ENCODE measurements at regions not wholly inside any gene's neighbourhood (a gene's known extent, or its start where the extent isn't known, plus 50 kb on each side); places are given as distances from the start of the nearest gene placed in this dataset.
"Not testable (repeated sequence)": the region's sequence is repeated elsewhere in the genome, so short reads cannot be mapped to it uniquely, and the experiment has no call there.

GRCh38 chr3:64783200-64783599 is 95.4 kb upstream of the ADAMTS9 start:
- peak overlapping the region in 1 of 2 donors; percentile 13 for H3K27ac ChIP-seq (ENCODE audit: low read depth in 1 of 2, low read length in 2 of 2)
- intact Hi-C loops (cut with DNase I) = loop anchor here in 1 of 2 donors (5.0 kb wide), 1 partner anchor 96 kb away; the partner anchor contains the start of gene ADAMTS9
- ATAC-seq (ENCODE audit: low FRiP score) (peak; percentile 60), DNase-seq (no peak)
- H3K36me3 ChIP-seq (ENCODE audit: control insufficient read depth in 1 of 2, insufficient read depth in 2 of 2, low read length in 1 of 2) = no peaks in the 10 kb centered on the region
- no peak overlapping the region for H3K4me3 ChIP-seq (ENCODE audit: low read length in 2 of 2)
- peaks cover 0 to 2% of the 10 kb centered on the region in 2 donors for H3K4me1 ChIP-seq (ENCODE audit: control insufficient read depth in 1 of 2, insufficient read depth in 2 of 2, low read length in 2 of 2)
- H3K9me3 ChIP-seq (ENCODE audit: control insufficient read depth, low read length) = no peaks in the 10 kb centered on the region
- no peaks in the 10 kb centered on the region for H3K27me3 ChIP-seq (ENCODE audit: control insufficient read depth in 1 of 2, insufficient read depth in 2 of 2, low read length in 1 of 2)

- not testable (repeated sequence) for H3K9me3 ChIP-seq (ENCODE audit: control insufficient read depth, low read length); H3K4me1 ChIP-seq (ENCODE audit: control insufficient read depth in 1 of 2, insufficient read depth in 2 of 2, low read length in 2 of 2); H3K27ac ChIP-seq (ENCODE audit: low read depth in 1 of 2, low read length in 2 of 2); H3K4me3 ChIP-seq (ENCODE audit: low read length in 2 of 2); H3K27me3 ChIP-seq (ENCODE audit: control insufficient read depth in 1 of 2, insufficient read depth in 2 of 2, low read length in 1 of 2); ATAC-seq (ENCODE audit: low FRiP score); H3K36me3 ChIP-seq (ENCODE audit: control insufficient read depth in 1 of 2, insufficient read depth in 2 of 2, low read length in 1 of 2); DNase-seq
- intact Hi-C loops (cut with DNase I) = loop anchor here in 1 of 2 donors (5.0 kb wide), 1 partner anchor 94 kb away; the partner anchor contains the start of gene ADAMTS9
- WGBS, 2 donors = 86 to 87% methylated on average over 4 of the region's 4 CpGs
These were observed 93.1 kb upstream of the ADAMTS9 start for GRCh38 chr3:64780923-64781322.

- Histone ChIP-seq H3K9me3 (ENCODE audit: control insufficient read depth, low read length) (no peaks in the 10 kb centered on the region), H3K27ac (ENCODE audit: low read depth in 1 of 2, low read length in 2 of 2) (no peak overlapping the region), H3K4me3 (ENCODE audit: low read length in 2 of 2) (no peak overlapping the region), H3K27me3 (ENCODE audit: control insufficient read depth in 1 of 2, insufficient read depth in 2 of 2, low read length in 1 of 2) (no peaks in the 10 kb centered on the region), H3K36me3 (ENCODE audit: control insufficient read depth in 1 of 2, insufficient read depth in 2 of 2, low read length in 1 of 2) (no peaks in the 10 kb centered on the region), H3K4me1 (ENCODE audit: control insufficient read depth in 1 of 2, insufficient read depth in 2 of 2, low read length in 2 of 2) (peaks cover 0 to 6% of the 10 kb centered on the region in 2 donors)
- ATAC-seq (ENCODE audit: low FRiP score) = no peak
- intact Hi-C loops (cut with DNase I) = no loop called here
- DNase-seq = no peak
- 54 to 57% methylated on average over 5 of the region's 5 CpGs for WGBS, 2 donors
These were observed 85.3 kb upstream of the ADAMTS9 start for GRCh38 chr3:64773137-64773536.

GRCh38 chr3:64766440-64766839 is 78.6 kb upstream of the ADAMTS9 start:
- ATAC-seq (ENCODE audit: low FRiP score) = no peak
- 23 to 25% methylated on average over 4 of the region's 4 CpGs for WGBS, 2 donors

DNA sequence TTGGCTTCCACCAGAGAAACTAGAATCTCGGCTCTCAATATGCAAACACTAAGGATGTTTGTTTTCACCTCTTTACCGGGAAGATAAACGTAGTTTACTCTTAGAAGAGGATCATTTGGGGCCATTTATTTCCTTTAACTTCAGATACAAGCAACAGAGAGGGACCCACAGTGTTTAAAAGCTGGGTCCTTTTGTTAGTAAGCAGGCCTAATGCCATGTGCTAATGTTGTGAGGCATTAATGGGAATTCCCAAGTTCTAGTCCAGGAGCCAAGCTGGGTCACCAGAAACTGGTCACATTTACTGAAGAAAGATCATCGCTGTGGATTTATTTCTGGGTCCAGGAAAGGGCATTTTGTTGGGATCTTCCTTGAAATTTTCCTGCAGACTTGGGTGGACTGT is 78.1 kb upstream of the ADAMTS9 start:
- no peak for ATAC-seq (ENCODE audit: low FRiP score)
- intact Hi-C loops (cut with DNase I) = no loop called here
- H3K27me3 ChIP-seq (ENCODE audit: control insufficient read depth in 1 of 2, insufficient read depth in 2 of 2, low read length in 1 of 2) = no peaks in the 10 kb centered on the region
- H3K36me3 ChIP-seq (ENCODE audit: control insufficient read depth in 1 of 2, insufficient read depth in 2 of 2, low read length in 1 of 2) = no peaks in the 10 kb centered on the region
- no peak for DNase-seq
- H3K4me1 ChIP-seq (ENCODE audit: control insufficient read depth in 1 of 2, insufficient read depth in 2 of 2, low read length in 2 of 2) = peaks cover 5 to 16% of the 10 kb centered on the region in 2 donors
- no peak overlapping the region for H3K4me3 ChIP-seq (ENCODE audit: low read length in 2 of 2)
- no peaks in the 10 kb centered on the region for H3K9me3 ChIP-seq (ENCODE audit: control insufficient read depth, low read length)
- 78 to 79% methylated on average over 4 of the region's 4 CpGs for WGBS, 2 donors
- H3K27ac ChIP-seq (ENCODE audit: low read depth in 1 of 2, low read length in 2 of 2) = no peak overlapping the region

More at GRCh38 chr3:64766440-64766839, 78.6 kb upstream of the ADAMTS9 start:
- Histone ChIP-seq H3K4me3 (ENCODE audit: low read length in 2 of 2) (no peak overlapping the region), H3K27me3 (ENCODE audit: control insufficient read depth in 1 of 2, insufficient read depth in 2 of 2, low read length in 1 of 2) (no peaks in the 10 kb centered on the region), H3K36me3 (ENCODE audit: control insufficient read depth in 1 of 2, insufficient read depth in 2 of 2, low read length in 1 of 2) (no peaks in the 10 kb centered on the region), H3K27ac (ENCODE audit: low read depth in 1 of 2, low read length in 2 of 2) (no peak overlapping the region), H3K4me1 (ENCODE audit: control insufficient read depth in 1 of 2, insufficient read depth in 2 of 2, low read length in 2 of 2) (peaks cover 3 to 16% of the 10 kb centered on the region in 2 donors), H3K9me3 (ENCODE audit: control insufficient read depth, low read length) (no peaks in the 10 kb centered on the region)
- intact Hi-C loops (cut with DNase I) = no loop called here
- no peak for DNase-seq

DNA sequence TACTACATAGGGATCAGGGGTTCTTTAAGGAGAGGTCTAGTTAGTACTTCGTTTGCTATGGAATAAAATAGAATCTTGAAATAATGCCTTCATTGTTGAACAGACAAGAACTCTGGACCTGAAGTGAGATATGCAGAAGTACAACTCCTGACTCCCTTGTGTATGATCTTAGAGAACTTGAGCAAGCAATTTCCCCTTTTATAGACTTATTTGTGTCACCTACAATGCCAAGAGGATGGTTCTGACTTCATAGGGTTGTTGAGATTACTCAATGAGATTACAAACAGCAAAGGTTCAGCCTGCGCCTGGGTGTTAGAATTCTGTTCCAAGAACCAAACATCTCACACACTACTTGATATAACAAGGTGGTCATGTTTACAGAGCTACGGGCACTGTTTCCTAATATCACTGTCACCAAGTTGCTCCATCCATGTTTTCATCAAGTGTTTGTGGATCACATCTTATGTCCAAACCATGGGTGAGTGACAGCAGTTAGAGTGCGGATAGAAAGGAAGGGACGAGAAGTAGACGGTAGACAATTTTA is 76.7 kb upstream of the ADAMTS9 start:
- Histone ChIP-seq H3K9me3 (ENCODE audit: control insufficient read depth, low read length) (no peaks in the 10 kb centered on the region), H3K4me3 (ENCODE audit: low read length in 2 of 2) (no peak overlapping the region), H3K27ac (ENCODE audit: low read depth in 1 of 2, low read length in 2 of 2) (no peak overlapping the region), H3K4me1 (ENCODE audit: control insufficient read depth in 1 of 2, insufficient read depth in 2 of 2, low read length in 2 of 2) (peaks cover 17 to 20% of the 10 kb centered on the region in 2 donors), H3K36me3 (ENCODE audit: control insufficient read depth in 1 of 2, insufficient read depth in 2 of 2, low read length in 1 of 2) (no peaks in the 10 kb centered on the region), H3K27me3 (ENCODE audit: control insufficient read depth in 1 of 2, insufficient read depth in 2 of 2, low read length in 1 of 2) (no peaks in the 10 kb centered on the region)
- DNase-seq (no peak), ATAC-seq (ENCODE audit: low FRiP score) (no peak)
- WGBS, 2 donors = 88 to 95% methylated on average over 6 of the region's 6 CpGs
- intact Hi-C loops (cut with DNase I) = no loop called here

DNA sequence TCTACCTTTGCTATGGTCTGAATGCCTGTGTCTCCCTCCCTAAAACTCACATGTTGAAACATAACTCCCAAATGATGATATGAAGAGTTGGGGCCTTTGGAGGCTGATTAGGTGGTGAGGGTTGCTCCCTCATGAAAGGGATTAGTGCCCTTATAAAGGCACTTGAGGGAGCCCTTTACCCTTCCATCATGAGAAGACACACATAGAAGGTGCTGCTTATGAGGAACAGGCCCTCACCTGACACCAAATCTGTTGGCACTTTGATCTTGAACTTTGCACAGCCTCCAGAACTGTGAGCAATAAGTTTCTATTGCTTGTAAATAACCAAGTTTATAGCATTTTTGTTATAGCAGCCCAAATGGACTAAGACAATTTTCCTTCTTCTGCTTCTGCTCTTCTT is 76.2 kb upstream of the ADAMTS9 start:
- ATAC-seq (ENCODE audit: low FRiP score) (no peak), DNase-seq (no peak)
- H3K9me3 ChIP-seq (ENCODE audit: control insufficient read depth, low read length) = no peaks in the 10 kb centered on the region
- intact Hi-C loops (cut with DNase I) = no loop called here
- H3K36me3 ChIP-seq (ENCODE audit: control insufficient read depth in 1 of 2, insufficient read depth in 2 of 2, low read length in 1 of 2) = no peaks in the 10 kb centered on the region
- no peak overlapping the region for H3K27ac ChIP-seq (ENCODE audit: low read depth in 1 of 2, low read length in 2 of 2)
- H3K4me1 ChIP-seq (ENCODE audit: control insufficient read depth in 1 of 2, insufficient read depth in 2 of 2, low read length in 2 of 2) = peaks cover 19 to 20% of the 10 kb centered on the region in 2 donors
- no peak overlapping the region for H3K4me3 ChIP-seq (ENCODE audit: low read length in 2 of 2)
- H3K27me3 ChIP-seq (ENCODE audit: control insufficient read depth in 1 of 2, insufficient read depth in 2 of 2, low read length in 1 of 2) = no peaks in the 10 kb centered on the region

DNA sequence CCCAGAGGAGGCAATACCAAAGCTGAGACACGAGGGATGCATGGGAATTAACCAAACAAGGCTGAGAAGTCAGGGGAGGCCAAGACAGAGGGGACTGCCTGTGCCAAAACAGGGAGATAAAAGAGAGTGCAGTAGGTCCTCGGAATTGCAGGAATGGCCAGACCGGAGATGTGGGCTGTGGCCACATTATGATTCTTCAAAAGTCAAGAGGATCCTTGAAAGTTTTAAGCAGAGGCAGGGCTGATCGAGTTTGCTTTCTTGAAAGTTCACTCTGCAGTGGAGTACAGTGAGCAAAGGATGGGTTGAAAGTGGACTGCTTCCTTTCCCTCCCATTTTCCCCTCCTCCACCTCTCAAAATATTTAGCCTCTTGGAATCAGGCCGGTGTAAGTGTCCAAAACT is 73.9 kb upstream of the ADAMTS9 start:
- no peak for DNase-seq
- Histone ChIP-seq H3K36me3 (ENCODE audit: control insufficient read depth in 1 of 2, insufficient read depth in 2 of 2, low read length in 1 of 2) (no peaks in the 10 kb centered on the region), H3K4me3 (ENCODE audit: low read length in 2 of 2) (no peak overlapping the region), H3K4me1 (ENCODE audit: control insufficient read depth in 1 of 2, insufficient read depth in 2 of 2, low read length in 2 of 2) (peaks cover 19 to 22% of the 10 kb centered on the region in 2 donors), H3K27me3 (ENCODE audit: control insufficient read depth in 1 of 2, insufficient read depth in 2 of 2, low read length in 1 of 2) (no peaks in the 10 kb centered on the region), H3K27ac (ENCODE audit: low read depth in 1 of 2, low read length in 2 of 2) (peak overlapping the region; percentile 8 to 47), H3K9me3 (ENCODE audit: control insufficient read depth, low read length) (no peaks in the 10 kb centered on the region)
- intact Hi-C loops (cut with DNase I) = no loop called here
- 46 to 52% methylated on average over 5 of the region's 5 CpGs for WGBS, 2 donors
- ATAC-seq (ENCODE audit: low FRiP score) = no peak

- Histone ChIP-seq H3K4me1 (ENCODE audit: control insufficient read depth in 1 of 2, insufficient read depth in 2 of 2, low read length in 2 of 2) (peaks cover 15 to 25% of the 10 kb centered on the region in 2 donors), H3K27ac (ENCODE audit: low read depth in 1 of 2, low read length in 2 of 2) (peak overlapping the region in 1 of 2 donors; percentile 93), H3K27me3 (ENCODE audit: control insufficient read depth in 1 of 2, insufficient read depth in 2 of 2, low read length in 1 of 2) (no peaks in the 10 kb centered on the region), H3K36me3 (ENCODE audit: control insufficient read depth in 1 of 2, insufficient read depth in 2 of 2, low read length in 1 of 2) (no peaks in the 10 kb centered on the region), H3K4me3 (ENCODE audit: low read length in 2 of 2) (no peak overlapping the region), H3K9me3 (ENCODE audit: control insufficient read depth, low read length) (no peaks in the 10 kb centered on the region)
- no peak for DNase-seq
- intact Hi-C loops (cut with DNase I) = no loop called here
- 81 to 82% methylated on average over 5 of the region's 5 CpGs for WGBS, 2 donors
- no peak for ATAC-seq (ENCODE audit: low FRiP score)
These were observed 72.5 kb upstream of the ADAMTS9 start for GRCh38 chr3:64760258-64760657.
